Endothelial cell of umbilical vein (primary cell): ENCODE measurements at regions not wholly inside any gene's neighbourhood (a gene's known extent, or its start where the extent isn't known, plus 50 kb on each side); places are given as distances from the start of the nearest gene placed in this dataset.

Experiments
- BruUV-seq: library from RNA; stranded (reverse); fragments of 400-500 nt; replicated peaks from 2 replicates; lab custom pipeline; 2021; lab: Mats Ljungman, UMichigan
- CTCF ChIA-PET: fragments of 300-600, 350-600 bp; sonication (Branson Sonifier 250); formaldehyde crosslinking; loops from one replicate; lab custom pipeline; 2021; ENCODE audit warnings: antibody characterized with exemption, inconsistent platforms; lab: Charles Lee
- POLR2A ChIA-PET: fragments of 300-600, 350-600 bp; sonication (Branson Sonifier 250); formaldehyde crosslinking; loops from one replicate; lab custom pipeline; 2021; ENCODE audit warnings: antibody characterized with exemption, inconsistent platforms; lab: Charles Lee
- DNase-seq: peaks from one replicate; pipeline ENCODE4 v3.0.0-alpha.2; 2011; ENCODE audit warnings: low read depth, low spot score
- FAIRE-seq: peaks from 2 replicates; lab custom pipeline; 2011; peaks lifted over from hg19 to GRCh38; lab: Jason Lieb, UNC
- H2AFZ ChIP-seq: 2 replicates; pipeline ENCODE4 v1.6.0; 2012; ENCODE audit warnings: low read depth, low read length, control low read depth, inconsistent platforms
- H3K27ac ChIP-seq: 2 replicates; pipeline ENCODE4 v1.5.1; 2011; ENCODE audit warnings: low read depth, mild to moderate bottlenecking, control low read depth, low read length, moderate library complexity; ENCODE audit not compliant: insufficient read depth
- H3K27me3 ChIP-seq, 2 experiments: 2 replicates each; pipeline versions ENCODE4 v1.6.0 to v1.6.1; 2011; ENCODE audit warnings: low read length in 2 of 2, mixed read lengths in 1 of 2; ENCODE audit not compliant: control insufficient read depth in 2 of 2, insufficient read depth in 2 of 2
- H3K36me3 ChIP-seq, 2 experiments: 2 replicates in 1 of 2; 3 replicates in 1 of 2; pipeline ENCODE4 v1.5.1; 2011; ENCODE audit warnings: low read length in 2 of 2, mild to moderate bottlenecking in 1 of 2, moderate library complexity in 1 of 2; ENCODE audit not compliant: control insufficient read depth in 2 of 2, insufficient read depth in 2 of 2; ENCODE audit errors: extremely low read depth in 1 of 2
- H3K4me1 ChIP-seq: 3 replicates; pipeline ENCODE4 v1.5.1; 2011; ENCODE audit warnings: mild to moderate bottlenecking, low read length; ENCODE audit not compliant: control insufficient read depth, insufficient read depth; ENCODE audit errors: extremely low read depth
- H3K4me2 ChIP-seq: 2 replicates; pipeline ENCODE4 v1.6.1; 2011; ENCODE audit warnings: low read length, control low read depth, mixed read lengths; ENCODE audit not compliant: insufficient read depth
- H3K4me3 ChIP-seq, 3 experiments: fragments of 200-600 bp in 1 of 3; sonication (generic), shearing (Covaris generic) in 1 of 3; replicated peaks in 1 of 3; 2 replicates each; pipeline ENCODE4 v1.5.1; 2011 to 2016; ENCODE audit warnings: control low read depth in 3 of 3, low read length in 3 of 3, mild to moderate bottlenecking in 2 of 3, inconsistent platforms in 1 of 3, low read depth in 1 of 3, moderate library complexity in 1 of 3; ENCODE audit not compliant: insufficient read depth in 1 of 3
- H3K79me2 ChIP-seq: 2 replicates; pipeline ENCODE4 v1.6.0; 2012; ENCODE audit warnings: low read length, inconsistent platforms; ENCODE audit not compliant: control insufficient read depth, insufficient read depth
- H3K9ac ChIP-seq: replicated peaks from 2 replicates; pipeline ENCODE3; 2011; ENCODE audit warnings: low read length, control low read depth; ENCODE audit not compliant: insufficient read depth; ENCODE audit errors: extremely low read depth
- H3K9me1 ChIP-seq: replicated peaks from 3 replicates; pipeline ENCODE4 v1.6.0; 2011; ENCODE audit warnings: mild to moderate bottlenecking, low read length; ENCODE audit not compliant: control insufficient read depth, insufficient read depth; ENCODE audit errors: extremely low read depth
- H3K9me3 ChIP-seq: replicated peaks from 2 replicates; pipeline ENCODE4 v1.5.1; 2012; ENCODE audit warnings: low read length, inconsistent platforms; ENCODE audit not compliant: control insufficient read depth, insufficient read depth
- H4K20me1 ChIP-seq: replicated peaks from 2 replicates; pipeline ENCODE3; 2011; ENCODE audit warnings: mild to moderate bottlenecking, low read length; ENCODE audit not compliant: control insufficient read depth, insufficient read depth; ENCODE audit errors: extremely low read depth
- CTCF ChIP-seq, 2 donors: IDR thresholded peaks; 1 replicate in 1 of 2; 2 replicates in 1 of 2; pipeline ENCODE4 v1.5.1; 2011; ENCODE audit warnings: low read length in 2 of 2, mild to moderate bottlenecking in 2 of 2, moderate library complexity in 2 of 2, control low read depth in 1 of 2, inconsistent platforms in 1 of 2, low read depth in 1 of 2; ENCODE audit not compliant: insufficient read depth in 1 of 2; ENCODE audit errors: extremely low read depth in 1 of 2
- EZH2 ChIP-seq: IDR thresholded peaks from 2 replicates; pipeline ENCODE4 v1.6.1; 2012; ENCODE audit warnings: borderline replicate concordance, low read depth, mild to moderate bottlenecking, moderate library complexity, low read length, inconsistent platforms; ENCODE audit not compliant: severe bottlenecking
- FOS ChIP-seq: IDR thresholded peaks from 2 replicates; pipeline ENCODE4 v1.6.1; 2011; ENCODE audit warnings: mild to moderate bottlenecking, low read length, moderate library complexity, borderline replicate concordance; ENCODE audit not compliant: insufficient read depth
- GATA2 ChIP-seq: IDR thresholded peaks from 2 replicates; pipeline ENCODE4 v1.7.0; 2011; ENCODE audit warnings: low read depth, mild to moderate bottlenecking, moderate library complexity, mixed read lengths, low read length; ENCODE audit not compliant: insufficient read length, insufficient read depth
- JUN ChIP-seq: IDR thresholded peaks from 2 replicates; pipeline ENCODE4 v1.6.1; 2011; ENCODE audit warnings: borderline replicate concordance, low read depth; ENCODE audit not compliant: insufficient read length, insufficient read depth
- MAX ChIP-seq: IDR thresholded peaks from 2 replicates; pipeline ENCODE4 v1.6.1; 2011; ENCODE audit not compliant: insufficient read depth, insufficient read length
- MYC ChIP-seq: IDR thresholded peaks from one replicate; pipeline ENCODE4 v1.6.1; 2011; ENCODE audit warnings: mild to moderate bottlenecking, low read depth, low read length
- POLR2A ChIP-seq: IDR thresholded peaks from 2 replicates; pipeline ENCODE4 v1.6.1; 2012; ENCODE audit warnings: low read depth, mild to moderate bottlenecking, control low read depth, low read length
- POLR2AphosphoS5 ChIP-seq: IDR thresholded peaks from 2 replicates; pipeline ENCODE4 v1.6.1; 2012; ENCODE audit warnings: low read depth, mild to moderate bottlenecking, control low read depth, low read length, moderate library complexity; ENCODE audit not compliant: insufficient read depth
- dilution Hi-C: fragments of 300-500 bp; cut with MboI; formaldehyde crosslinking; loops from one replicate; pipeline ENCODE4 v1.15.0; 2019; ENCODE audit warnings: low sequenced_read_pairs; ENCODE audit not compliant: extremely low pct_ligation_motif_present
- intact Hi-C: fragments of 100-400 bp; cut with micrococcal nuclease; formaldehyde crosslinking; loops from one replicate; pipeline ENCODE4 v1.10.0; 2022

GRCh38 chr1:57874418-57874877 lies 450.6 kb upstream of the DAB1 start:
- CTCF ChIA-PET: interaction anchor here (0.6 kb wide), 1 partner anchor 11 kb away, joined by 3 read pairs; no protein-coding TSS in a partner anchor
- no TSS peak for BruUV-seq

GRCh38 chr1:57872913-57873312 lies 449.1 kb upstream of the DAB1 start:
- dilution Hi-C loops (no loop called here), intact Hi-C loops (no loop called here)
- Histone ChIP-seq H4K20me1 (no peaks in the 10 kb centered on the region), H3K4me1 (no peaks in the 10 kb centered on the region), H3K4me2 (no peak overlapping the region), H3K79me2 (no peaks in the 10 kb centered on the region), H3K27ac (no peak overlapping the region), H3K27me3 (no peaks in the 10 kb centered on the region), H3K9me1 (no peaks in the 10 kb centered on the region), H3K4me3 (no peak overlapping the region), H3K9ac (no peak overlapping the region), H3K9me3 (no peaks in the 10 kb centered on the region), H3K36me3 (no peaks in the 10 kb centered on the region), H2AFZ (no peak overlapping the region)
- ChIA-PET CTCF (no interaction called here), POLR2A (no interaction called here)
- TF ChIP-seq POLR2AphosphoS5 (no peak), MYC (no peak), JUN (no peak), FOS (no peak), GATA2 (no peak), MAX (no peak), EZH2 (no peak), POLR2A (no peak), CTCF (IDR thresholded peaks at IDR 0.05; ENCODE audit: extremely low read depth in 1 of 2, insufficient read depth in 1 of 2, low read depth in 1 of 2, low read length in 2 of 2) (no peak)
- FAIRE-seq (no peak), DNase-seq (no peak)
- BruUV-seq: no TSS peak

More at GRCh38 chr1:57874418-57874877, 450.6 kb upstream of the DAB1 start:
- H3K27me3 ChIP-seq: no peaks in the 10 kb centered on the region
- no peak overlapping the region for H2AFZ ChIP-seq
- DNase-seq: no peak
- no peak for TF ChIP-seq MAX
- H3K9me1 ChIP-seq: no peaks in the 10 kb centered on the region
- dilution Hi-C loops (no loop called here), intact Hi-C loops (no loop called here)
- H3K4me2 ChIP-seq: no peak overlapping the region
- no peak overlapping the region for H3K27ac ChIP-seq
- H3K9ac ChIP-seq: no peak overlapping the region
- H3K4me3 ChIP-seq: no peak overlapping the region
- no peak for FAIRE-seq
- no peaks in the 10 kb centered on the region for H3K4me1 ChIP-seq
- POLR2A ChIA-PET: no interaction called here
- H3K9me3 ChIP-seq: no peaks in the 10 kb centered on the region
- no peaks in the 10 kb centered on the region for H4K20me1 ChIP-seq
- no peaks in the 10 kb centered on the region for H3K36me3 ChIP-seq
- H3K79me2 ChIP-seq: no peaks in the 10 kb centered on the region
